GM23338 (cell line): ENCODE measurements at regions not wholly inside any gene's neighbourhood (a gene's known extent, or its start where the extent isn't known, plus 50 kb on each side); places are given as distances from the start of the nearest gene placed in this dataset.

ENCODE experiments used
- ATAC-seq: fragments of 200-7000 bp; cut with Tn5 transposase; 3 replicates; pipeline ENCODE4 v1.9.1; 2020
- DNase-seq: peaks from one replicate; pipeline ENCODE4 v3.0.0-alpha.2; 2015; ENCODE audit warnings: low spot score
- H2AFZ ChIP-seq: fragments of 200-600 bp; sonication (generic); 2 replicates; pipeline ENCODE4 v1.8.0; 2016; ENCODE audit warnings: antibody characterized with exemption, mild to moderate bottlenecking, moderate library complexity
- H3F3A ChIP-seq: fragments of 200-600 bp; sonication (generic); replicated peaks from 2 replicates; pipeline ENCODE4 v1.8.0; 2017; ENCODE audit warnings: antibody characterized with exemption, mixed run types, low read depth
- H3K27ac ChIP-seq: fragments of 200-600 bp; sonication (generic); 2 replicates; pipeline ENCODE4 v1.6.1; 2016; ENCODE audit warnings: low read depth
- H3K27me3 ChIP-seq: fragments of 200-600 bp; sonication (generic); 2 replicates; pipeline ENCODE4 v1.8.0; 2016; ENCODE audit warnings: mild to moderate bottlenecking, mixed run types, moderate library complexity; ENCODE audit not compliant: insufficient read depth
- H3K36me3 ChIP-seq: fragments of 200-600 bp; sonication (generic); 2 replicates; pipeline ENCODE4 v1.8.0; 2016; ENCODE audit warnings: mild to moderate bottlenecking; ENCODE audit not compliant: insufficient read depth
- H3K4me1 ChIP-seq: fragments of 200-600 bp; sonication (generic); 2 replicates; pipeline ENCODE4 v1.8.0; 2016; ENCODE audit warnings: mild to moderate bottlenecking, moderate library complexity; ENCODE audit not compliant: insufficient read depth
- H3K4me2 ChIP-seq: fragments of 200-600 bp; sonication (generic); 2 replicates; pipeline ENCODE4 v1.7.1; 2017; ENCODE audit warnings: mixed run types
- H3K4me3 ChIP-seq: fragments of 200-600 bp; sonication (generic); 2 replicates; pipeline ENCODE4 v1.6.1; 2016; ENCODE audit warnings: mixed run types
- H3K79me2 ChIP-seq: fragments of 200-600 bp; sonication (generic); replicated peaks from 2 replicates; pipeline ENCODE4 v1.8.0; 2017; ENCODE audit warnings: mild to moderate bottlenecking; ENCODE audit not compliant: insufficient read depth
- H3K9me2 ChIP-seq: fragments of 200-600 bp; sonication (generic); 2 replicates; pipeline ENCODE4 v1.8.0; 2017; ENCODE audit not compliant: insufficient read depth
- H4K20me1 ChIP-seq: fragments of 200-600 bp; sonication (generic); replicated peaks from 2 replicates; pipeline ENCODE4 v1.8.0; 2017; ENCODE audit warnings: mild to moderate bottlenecking; ENCODE audit not compliant: insufficient read depth
- H3K27ac Mint-ChIP-seq: 2 replicates; pipeline ENCODE4 v1.8.0; 2020; ENCODE audit warnings: inconsistent platforms, mild to moderate bottlenecking, moderate library complexity, mixed read lengths
- H3K27me3 Mint-ChIP-seq: 3 replicates; pipeline ENCODE4 v1.8.0; 2022; ENCODE audit warnings: low read depth, mild to moderate bottlenecking, moderate library complexity, mixed read lengths, inconsistent platforms; ENCODE audit not compliant: insufficient read depth, poor library complexity
- H3K36me3 Mint-ChIP-seq: 3 replicates; pipeline ENCODE4 v1.8.0; 2021; ENCODE audit warnings: low read depth, mild to moderate bottlenecking, inconsistent platforms, moderate library complexity, mixed read lengths
- H3K4me1 Mint-ChIP-seq: 3 replicates; pipeline ENCODE4 v1.8.0; 2020; ENCODE audit warnings: mild to moderate bottlenecking, inconsistent platforms, mixed read lengths
- H3K4me3 Mint-ChIP-seq: 3 replicates; pipeline ENCODE4 v1.8.0; 2021; ENCODE audit warnings: moderate library complexity, mild to moderate bottlenecking, inconsistent platforms, mixed read lengths
- H3K9me3 Mint-ChIP-seq: 3 replicates; pipeline ENCODE4 v1.8.0; 2020; ENCODE audit warnings: moderate library complexity, mild to moderate bottlenecking, inconsistent platforms, mixed read lengths
- CREB1 ChIP-seq: fragments of 250-450 bp; sonication (Bioruptor Pico); IDR thresholded peaks from 2 replicates; pipeline ENCODE4 v1.5.0; 2020; ENCODE audit warnings: low read depth, mild to moderate bottlenecking, moderate library complexity
- EZH2phosphoT487 ChIP-seq: fragments of 200-600 bp; sonication (generic); IDR thresholded peaks from one replicate; pipeline ENCODE4 v1.8.1; 2018; ENCODE audit warnings: antibody characterized with exemption; ENCODE audit not compliant: unreplicated experiment
- JUNB ChIP-seq: IDR thresholded peaks from one replicate; pipeline ENCODE4 v1.6.1; 2016; ENCODE audit warnings: antibody characterized with exemption; ENCODE audit not compliant: unreplicated experiment
- NANOG ChIP-seq: IDR thresholded peaks from 2 replicates; pipeline ENCODE4 v1.6.1; 2016; ENCODE audit warnings: antibody characterized with exemption, borderline replicate concordance
- REST ChIP-seq: IDR thresholded peaks from one replicate; pipeline ENCODE4 v1.6.1; 2018; ENCODE audit warnings: antibody characterized with exemption; ENCODE audit not compliant: unreplicated experiment
- STAT1 ChIP-seq: IDR thresholded peaks from one replicate; pipeline ENCODE4 v1.6.1; 2016; ENCODE audit warnings: antibody characterized with exemption; ENCODE audit not compliant: unreplicated experiment
- ZNF331 ChIP-seq: fragments of 250-450 bp; sonication (Bioruptor Pico); IDR thresholded peaks from 2 replicates; pipeline ENCODE4 v1.5.0; 2020; ENCODE audit warnings: low read depth, mild to moderate bottlenecking, moderate library complexity
- ZNF462 ChIP-seq: fragments of 250-450 bp; sonication (Bioruptor Pico); IDR thresholded peaks from 2 replicates; pipeline ENCODE4 v1.5.0; 2020; ENCODE audit warnings: mild to moderate bottlenecking, moderate library complexity

- H3K4me1 ChIP-seq = no peaks in the 10 kb centered on the region
- H3K27me3 Mint-ChIP-seq = no peaks in the 10 kb centered on the region
- no peak overlapping the region for H3K27ac ChIP-seq
- no peaks in the 10 kb centered on the region for H3K9me2 ChIP-seq
- no peaks in the 10 kb centered on the region for H3K9me3 Mint-ChIP-seq
- H3K27me3 ChIP-seq = no peaks in the 10 kb centered on the region
- no peak for TF ChIP-seq ZNF462 (CRISPR knock-in tag)
- TF ChIP-seq STAT1 = no peak
- TF ChIP-seq JUNB = no peak
- TF ChIP-seq EZH2phosphoT487 = no peak
- TF ChIP-seq ZNF331 (CRISPR knock-in tag) = no peak
- TF ChIP-seq CREB1 = no peak
- no peak for TF ChIP-seq NANOG
- no peak for TF ChIP-seq REST
- H3K27ac Mint-ChIP-seq = no peak overlapping the region
- no peaks in the 10 kb centered on the region for H4K20me1 ChIP-seq
- no peaks in the 10 kb centered on the region for H3F3A ChIP-seq
- no peaks in the 10 kb centered on the region for H3K36me3 ChIP-seq
- DNase-seq (no peak), ATAC-seq (no peak)
- no peak overlapping the region for H3K4me3 ChIP-seq
- H3K4me3 Mint-ChIP-seq = no peak overlapping the region
- no peaks in the 10 kb centered on the region for H3K79me2 ChIP-seq
- no peaks in the 10 kb centered on the region for H3K36me3 Mint-ChIP-seq
- no peak overlapping the region for H3K4me2 ChIP-seq
- H2AFZ ChIP-seq = no peak overlapping the region
- no peaks in the 10 kb centered on the region for H3K4me1 Mint-ChIP-seq
Observed at GRCh38 chr11:8757047-8757446, 74.5 kb downstream of the RPL27A start.
